ENCODE measurements at regions not wholly inside any gene's neighbourhood (a gene's known extent, or its start where the extent isn't known, plus 50 kb on each side); places are given as distances from the start of the nearest gene placed in this dataset.

GRCh38 chr16:26374279-26374925 is 682.6 kb downstream of the HS3ST4 start:
- no peaks in the 10 kb centered on the region for H3K9me3 ChIP-seq (ENCODE audit: low read depth)
- no peaks in the 10 kb centered on the region for H3K36me3 ChIP-seq (ENCODE audit: low read depth)
- no peak overlapping the region for H3K9ac ChIP-seq
- H3K4me2 ChIP-seq (ENCODE audit: unreplicated experiment): no peak overlapping the region
- H3K27me3 ChIP-seq (replicated peaks; ENCODE audit: insufficient read depth): no peaks in the 10 kb centered on the region
- DNase-seq: no peak
- H3K9me2 ChIP-seq (ENCODE audit: insufficient read depth): no peaks in the 10 kb centered on the region
- in situ Hi-C loops (cut with MboI): no loop called here
- no peak overlapping the region for H2AFZ ChIP-seq
- TF ChIP-seq EZH2phosphoT487 (IDR thresholded peaks at IDR 0.05; ENCODE audit: insufficient read depth, low read depth) (no peak), EZH2 (IDR thresholded peaks at IDR 0.05; ENCODE audit: insufficient read depth, poor library complexity, severe bottlenecking) (no peak)
- no peak overlapping the region for H3K27ac ChIP-seq
- H3K79me2 ChIP-seq (ENCODE audit: insufficient read depth): no peaks in the 10 kb centered on the region
- no peaks in the 10 kb centered on the region for H3K4me1 ChIP-seq (ENCODE audit: insufficient read depth)
- H3K4me3 ChIP-seq: no peak overlapping the region
- H4K20me1 ChIP-seq (ENCODE audit: insufficient read depth): no peaks in the 10 kb centered on the region
- H3F3A ChIP-seq (ENCODE audit: insufficient read depth): no peaks in the 10 kb centered on the region
- WGBS, 2 experiments (ENCODE audit: low coverage in 1 of 2, low lambda C conversion rate in 2 of 2, missing lambda C conversion rate in 2 of 2): 33 to 40% methylated on average over 4 of the region's 4 CpGs

- H3K4me3 ChIP-seq: no peak overlapping the region
- DNase-seq: no peak
- no peaks in the 10 kb centered on the region for H3K9me3 ChIP-seq (ENCODE audit: low read depth)
- H2AFZ ChIP-seq: no peak overlapping the region
- no peak for TF ChIP-seq EZH2phosphoT487 (IDR thresholded peaks at IDR 0.05; ENCODE audit: insufficient read depth, low read depth)
- TF ChIP-seq EZH2 (IDR thresholded peaks at IDR 0.05; ENCODE audit: insufficient read depth, poor library complexity, severe bottlenecking): no peak
- H3K36me3 ChIP-seq (ENCODE audit: low read depth): no peaks in the 10 kb centered on the region
- H3F3A ChIP-seq (ENCODE audit: insufficient read depth): no peaks in the 10 kb centered on the region
- no peaks in the 10 kb centered on the region for H3K79me2 ChIP-seq (ENCODE audit: insufficient read depth)
- in situ Hi-C loops (cut with MboI): no loop called here
- WGBS, 2 experiments (ENCODE audit: low coverage in 1 of 2, low lambda C conversion rate in 2 of 2, missing lambda C conversion rate in 2 of 2): 0 to 8% methylated on average over 2 of the region's 2 CpGs
- no peak overlapping the region for H3K4me2 ChIP-seq (ENCODE audit: unreplicated experiment)
- no peaks in the 10 kb centered on the region for H3K4me1 ChIP-seq (ENCODE audit: insufficient read depth)
- H3K9me2 ChIP-seq (ENCODE audit: insufficient read depth): no peaks in the 10 kb centered on the region
- H4K20me1 ChIP-seq (ENCODE audit: insufficient read depth): no peaks in the 10 kb centered on the region
- no peaks in the 10 kb centered on the region for H3K27me3 ChIP-seq (replicated peaks; ENCODE audit: insufficient read depth)
- H3K9ac ChIP-seq: no peak overlapping the region
- no peak overlapping the region for H3K27ac ChIP-seq
These were observed 684.1 kb upstream of the C16orf82 start for GRCh38 chr16:26382586-26382985.

- TF ChIP-seq EZH2 (IDR thresholded peaks at IDR 0.05; ENCODE audit: insufficient read depth, poor library complexity, severe bottlenecking) (no peak), EZH2phosphoT487 (IDR thresholded peaks at IDR 0.05; ENCODE audit: insufficient read depth, low read depth) (no peak)
- no peak overlapping the region for H2AFZ ChIP-seq
- no peak for DNase-seq
- H3K4me2 ChIP-seq (ENCODE audit: unreplicated experiment): no peak overlapping the region
- H3K9me2 ChIP-seq (ENCODE audit: insufficient read depth): no peaks in the 10 kb centered on the region
- WGBS, 2 experiments (ENCODE audit: low coverage in 1 of 2, low lambda C conversion rate in 2 of 2, missing lambda C conversion rate in 2 of 2): 18 to 19% methylated on average over 3 of the region's 3 CpGs
- no peaks in the 10 kb centered on the region for H3K79me2 ChIP-seq (ENCODE audit: insufficient read depth)
- H3K9ac ChIP-seq: no peak overlapping the region
- H3K27ac ChIP-seq: no peak overlapping the region
- H3K9me3 ChIP-seq (ENCODE audit: low read depth): no peaks in the 10 kb centered on the region
- H4K20me1 ChIP-seq (ENCODE audit: insufficient read depth): no peaks in the 10 kb centered on the region
- H3K4me3 ChIP-seq: no peak overlapping the region
- no peaks in the 10 kb centered on the region for H3K36me3 ChIP-seq (ENCODE audit: low read depth)
- no peaks in the 10 kb centered on the region for H3F3A ChIP-seq (ENCODE audit: insufficient read depth)
- no peaks in the 10 kb centered on the region for H3K4me1 ChIP-seq (ENCODE audit: insufficient read depth)
- in situ Hi-C loops (cut with MboI): no loop called here
- H3K27me3 ChIP-seq (replicated peaks; ENCODE audit: insufficient read depth): no peaks in the 10 kb centered on the region
These were observed 680.6 kb upstream of the C16orf82 start for GRCh38 chr16:26386096-26386495.

GRCh38 chr16:26391833-26392232 is 674.9 kb upstream of the C16orf82 start:
- no peaks in the 10 kb centered on the region for H3K79me2 ChIP-seq (ENCODE audit: insufficient read depth)
- in situ Hi-C loops (cut with MboI): no loop called here
- no peaks in the 10 kb centered on the region for H3K9me2 ChIP-seq (ENCODE audit: insufficient read depth)
- no peaks in the 10 kb centered on the region for H3K36me3 ChIP-seq (ENCODE audit: low read depth)
- no peak overlapping the region for H3K4me3 ChIP-seq
- H3K27me3 ChIP-seq (replicated peaks; ENCODE audit: insufficient read depth): no peaks in the 10 kb centered on the region
- H3F3A ChIP-seq (ENCODE audit: insufficient read depth): no peaks in the 10 kb centered on the region
- no peak overlapping the region for H3K4me2 ChIP-seq (ENCODE audit: unreplicated experiment)
- H3K4me1 ChIP-seq (ENCODE audit: insufficient read depth): no peaks in the 10 kb centered on the region
- no peak overlapping the region for H3K27ac ChIP-seq
- no peak for TF ChIP-seq EZH2phosphoT487 (IDR thresholded peaks at IDR 0.05; ENCODE audit: insufficient read depth, low read depth)
- TF ChIP-seq EZH2 (IDR thresholded peaks at IDR 0.05; ENCODE audit: insufficient read depth, poor library complexity, severe bottlenecking): no peak
- no peak for DNase-seq
- H4K20me1 ChIP-seq (ENCODE audit: insufficient read depth): no peaks in the 10 kb centered on the region
- H3K9me3 ChIP-seq (ENCODE audit: low read depth): no peaks in the 10 kb centered on the region
- no peak overlapping the region for H3K9ac ChIP-seq
- H2AFZ ChIP-seq: no peak overlapping the region

GRCh38 chr16:26394409-26394808 is 672.3 kb upstream of the C16orf82 start:
- no peak overlapping the region for H3K27ac ChIP-seq
- H2AFZ ChIP-seq: no peak overlapping the region
- no peaks in the 10 kb centered on the region for H3K9me2 ChIP-seq (ENCODE audit: insufficient read depth)
- H3K9ac ChIP-seq: no peak overlapping the region
- H3K79me2 ChIP-seq (ENCODE audit: insufficient read depth): no peaks in the 10 kb centered on the region
- H3K9me3 ChIP-seq (ENCODE audit: low read depth): no peaks in the 10 kb centered on the region
- 13 to 19% methylated on average over 5 of the region's 5 CpGs for WGBS, 2 experiments (ENCODE audit: low coverage in 1 of 2, low lambda C conversion rate in 2 of 2, missing lambda C conversion rate in 2 of 2)
- H3K4me1 ChIP-seq (ENCODE audit: insufficient read depth): no peaks in the 10 kb centered on the region
- H3F3A ChIP-seq (ENCODE audit: insufficient read depth): no peaks in the 10 kb centered on the region
- no peaks in the 10 kb centered on the region for H3K27me3 ChIP-seq (replicated peaks; ENCODE audit: insufficient read depth)
- H3K4me3 ChIP-seq: no peak overlapping the region
- no peaks in the 10 kb centered on the region for H4K20me1 ChIP-seq (ENCODE audit: insufficient read depth)
- no peak for TF ChIP-seq EZH2phosphoT487 (IDR thresholded peaks at IDR 0.05; ENCODE audit: insufficient read depth, low read depth)
- TF ChIP-seq EZH2 (IDR thresholded peaks at IDR 0.05; ENCODE audit: insufficient read depth, poor library complexity, severe bottlenecking): no peak
- in situ Hi-C loops (cut with MboI): no loop called here
- DNase-seq: no peak
- H3K36me3 ChIP-seq (ENCODE audit: low read depth): no peaks in the 10 kb centered on the region
- no peak overlapping the region for H3K4me2 ChIP-seq (ENCODE audit: unreplicated experiment)
